ENCODE measurements at regions not wholly inside any gene's neighbourhood (a gene's known extent, or its start where the extent isn't known, plus 50 kb on each side); places are given as distances from the start of the nearest gene placed in this dataset.

GRCh38 chr10:91742229-91742628, 56.0 kb upstream of the TNKS2 start:
- TF ChIP-seq CTCF (IDR thresholded peaks at IDR 0.05 in 2 of 3, conservative IDR thresholded peaks at IDR 0.05 in 1 of 3; ENCODE audit: insufficient read depth in 2 of 3, low read depth in 1 of 3, low read length in 3 of 3) (no peak), ZNF41 (CRISPR knock-in tag; conservative IDR thresholded peaks at IDR 0.05) (no peak), IRF9 (tag; IDR thresholded peaks at IDR 0.05) (no peak), ZNF263 (CRISPR knock-in tag; IDR thresholded peaks at IDR 0.05; ENCODE audit: borderline replicate concordance) (no peak), EZH2 (IDR thresholded peaks at IDR 0.05; ENCODE audit: borderline replicate concordance, low read depth, low read length) (no peak), POLR2A (conservative IDR thresholded peaks at IDR 0.05) (no peak), ZBED1 (IDR thresholded peaks at IDR 0.05) (no peak), SIN3A (IDR thresholded peaks at IDR 0.05; ENCODE audit: borderline replicate concordance in 2 of 2, control insufficient read depth in 1 of 2, low read depth in 2 of 2, low read length in 2 of 2) (no peak), E2F1 (CRISPR knock-in tag; IDR thresholded peaks at IDR 0.05) (no peak), STAT6 (CRISPR knock-in tag; IDR thresholded peaks at IDR 0.05) (no peak), NCOR1 (IDR thresholded peaks at IDR 0.05) (no peak), JUND (IDR thresholded peaks at IDR 0.05; ENCODE audit: borderline replicate concordance, low read depth, low read length) (no peak), JUND (tag; IDR thresholded peaks at IDR 0.05; ENCODE audit: borderline replicate concordance, low read depth, low read length) (no peak)
- TF ChIP-seq, protein P1, sequence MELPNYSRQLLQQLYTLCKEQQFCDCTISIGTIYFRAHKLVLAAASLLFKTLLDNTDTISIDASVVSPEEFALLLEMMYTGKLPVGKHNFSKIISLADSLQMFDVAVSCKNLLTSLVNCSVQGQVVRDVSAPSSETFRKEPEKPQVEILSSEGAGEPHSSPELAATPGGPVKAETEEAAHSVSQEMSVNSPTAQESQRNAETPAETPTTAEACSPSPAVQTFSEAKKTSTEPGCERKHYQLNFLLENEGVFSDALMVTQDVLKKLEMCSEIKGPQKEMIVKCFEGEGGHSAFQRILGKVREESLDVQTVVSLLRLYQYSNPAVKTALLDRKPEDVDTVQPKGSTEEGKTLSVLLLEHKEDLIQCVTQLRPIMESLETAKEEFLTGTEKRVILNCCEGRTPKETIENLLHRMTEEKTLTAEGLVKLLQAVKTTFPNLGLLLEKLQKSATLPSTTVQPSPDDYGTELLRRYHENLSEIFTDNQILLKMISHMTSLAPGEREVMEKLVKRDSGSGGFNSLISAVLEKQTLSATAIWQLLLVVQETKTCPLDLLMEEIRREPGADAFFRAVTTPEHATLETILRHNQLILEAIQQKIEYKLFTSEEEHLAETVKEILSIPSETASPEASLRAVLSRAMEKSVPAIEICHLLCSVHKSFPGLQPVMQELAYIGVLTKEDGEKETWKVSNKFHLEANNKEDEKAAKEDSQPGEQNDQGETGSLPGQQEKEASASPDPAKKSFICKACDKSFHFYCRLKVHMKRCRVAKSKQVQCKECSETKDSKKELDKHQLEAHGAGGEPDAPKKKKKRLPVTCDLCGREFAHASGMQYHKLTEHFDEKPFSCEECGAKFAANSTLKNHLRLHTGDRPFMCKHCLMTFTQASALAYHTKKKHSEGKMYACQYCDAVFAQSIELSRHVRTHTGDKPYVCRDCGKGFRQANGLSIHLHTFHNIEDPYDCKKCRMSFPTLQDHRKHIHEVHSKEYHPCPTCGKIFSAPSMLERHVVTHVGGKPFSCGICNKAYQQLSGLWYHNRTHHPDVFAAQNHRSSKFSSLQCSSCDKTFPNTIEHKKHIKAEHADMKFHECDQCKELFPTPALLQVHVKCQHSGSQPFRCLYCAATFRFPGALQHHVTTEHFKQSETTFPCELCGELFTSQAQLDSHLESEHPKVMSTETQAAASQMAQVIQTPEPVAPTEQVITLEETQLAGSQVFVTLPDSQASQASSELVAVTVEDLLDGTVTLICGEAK (IDR thresholded peaks at IDR 0.05), result no peak
- TF ChIP-seq, protein P1 (CRISPR knock-in tag; IDR thresholded peaks at IDR 0.05), result no peak
- TF ChIP-seq, protein P2, sequence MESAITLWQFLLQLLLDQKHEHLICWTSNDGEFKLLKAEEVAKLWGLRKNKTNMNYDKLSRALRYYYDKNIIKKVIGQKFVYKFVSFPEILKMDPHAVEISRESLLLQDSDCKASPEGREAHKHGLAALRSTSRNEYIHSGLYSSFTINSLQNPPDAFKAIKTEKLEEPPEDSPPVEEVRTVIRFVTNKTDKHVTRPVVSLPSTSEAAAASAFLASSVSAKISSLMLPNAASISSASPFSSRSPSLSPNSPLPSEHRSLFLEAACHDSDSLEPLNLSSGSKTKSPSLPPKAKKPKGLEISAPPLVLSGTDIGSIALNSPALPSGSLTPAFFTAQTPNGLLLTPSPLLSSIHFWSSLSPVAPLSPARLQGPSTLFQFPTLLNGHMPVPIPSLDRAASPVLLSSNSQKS (CRISPR knock-in tag; IDR thresholded peaks at IDR 0.05), result no peak
